Glutamatergic neuron (in vitro differentiated cells): ENCODE measurements at regions not wholly inside any gene's neighbourhood (a gene's known extent, or its start where the extent isn't known, plus 50 kb on each side); places are given as distances from the start of the nearest gene placed in this dataset.

Experiments
- DNase-seq: peaks from one replicate; pipeline ENCODE4 v3.0.0; 2022
- H3K27ac Mint-ChIP-seq: one replicate; pipeline ENCODE4 v1.8.0; 2020; ENCODE audit warnings: mild to moderate bottlenecking, mixed read lengths, inconsistent platforms; ENCODE audit not compliant: unreplicated experiment
- H3K27me3 Mint-ChIP-seq: one replicate; pipeline ENCODE4 v1.8.0; 2020; ENCODE audit warnings: mild to moderate bottlenecking, moderate library complexity, mixed read lengths, inconsistent platforms; ENCODE audit not compliant: unreplicated experiment
- H3K36me3 Mint-ChIP-seq: one replicate; pipeline ENCODE4 v1.8.0; 2020; ENCODE audit warnings: mild to moderate bottlenecking, mixed read lengths, inconsistent platforms; ENCODE audit not compliant: unreplicated experiment
- H3K4me1 Mint-ChIP-seq: one replicate; pipeline ENCODE4 v1.8.0; 2020; ENCODE audit warnings: mild to moderate bottlenecking, low read depth, mixed read lengths, inconsistent platforms; ENCODE audit not compliant: unreplicated experiment
- H3K4me3 Mint-ChIP-seq: one replicate; pipeline ENCODE4 v1.8.0; 2020; ENCODE audit warnings: mild to moderate bottlenecking, mixed read lengths, inconsistent platforms; ENCODE audit not compliant: unreplicated experiment
- H3K9me3 Mint-ChIP-seq: one replicate; pipeline ENCODE4 v1.8.0; 2020; ENCODE audit warnings: mild to moderate bottlenecking, moderate library complexity, mixed read lengths, inconsistent platforms; ENCODE audit not compliant: unreplicated experiment
- CTCF ChIP-seq: fragments of 200-600 bp; sonication (generic); IDR thresholded peaks from one replicate; pipeline ENCODE4 v1.5.0; 2021; ENCODE audit not compliant: partially characterized antibody, unreplicated experiment

DNA sequence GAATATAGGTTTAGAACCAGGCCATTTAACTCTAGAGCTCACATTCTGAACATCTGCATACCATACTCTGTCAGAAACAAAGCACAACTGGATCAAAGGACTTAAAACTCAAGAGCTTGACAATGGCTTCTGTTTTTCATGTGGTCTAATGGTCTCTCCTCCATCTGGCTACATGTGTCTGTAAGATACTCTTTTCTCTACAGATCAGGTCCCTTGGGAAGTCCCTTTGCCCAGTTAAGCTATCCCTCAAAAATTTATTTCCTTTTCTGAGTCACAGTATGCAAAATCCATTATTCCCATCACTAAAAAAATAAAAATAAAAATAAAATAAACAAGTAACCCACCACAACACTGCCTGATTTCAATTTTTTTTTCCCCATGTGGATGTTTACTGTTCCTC lies 357.0 kb upstream of the PRMT6 start:
- DNase-seq: no peak
- Mint-ChIP-seq H3K27me3 (peaks cover 2% of the 10 kb centered on the region), H3K4me1 (peaks cover 16% of the 10 kb centered on the region), H3K9me3 (peaks cover 9% of the 10 kb centered on the region), H3K27ac (no peak overlapping the region), H3K4me3 (no peak overlapping the region), H3K36me3 (peaks cover 16% of the 10 kb centered on the region)
- TF ChIP-seq CTCF: no peak

- no peak for DNase-seq
- no peak for TF ChIP-seq CTCF
- peaks cover 2% of the 10 kb centered on the region for H3K27me3 Mint-ChIP-seq
- no peak overlapping the region for H3K4me3 Mint-ChIP-seq
- peaks cover 9% of the 10 kb centered on the region for H3K9me3 Mint-ChIP-seq
- no peak overlapping the region for H3K27ac Mint-ChIP-seq
- peaks cover 16% of the 10 kb centered on the region for H3K4me1 Mint-ChIP-seq
- peaks cover 16% of the 10 kb centered on the region for H3K36me3 Mint-ChIP-seq
These were observed 356.3 kb upstream of the PRMT6 start for GRCh38 chr1:106700211-106700610.

GRCh38 chr1:106705971-106706370 lies 350.5 kb upstream of the PRMT6 start:
- TF ChIP-seq CTCF: no peak
- no peak overlapping the region for H3K4me3 Mint-ChIP-seq
- H3K4me1 Mint-ChIP-seq: peaks cover 14% of the 10 kb centered on the region
- no peaks in the 10 kb centered on the region for H3K36me3 Mint-ChIP-seq
- DNase-seq: no peak
- peaks cover 4% of the 10 kb centered on the region for H3K9me3 Mint-ChIP-seq
- no peak overlapping the region for H3K27ac Mint-ChIP-seq
- H3K27me3 Mint-ChIP-seq: peaks cover 4% of the 10 kb centered on the region

GRCh38 chr1:106717591-106717990 lies 338.9 kb upstream of the PRMT6 start:
- Mint-ChIP-seq H3K4me1 (peaks cover 6% of the 10 kb centered on the region), H3K27ac (peak overlapping the region; percentile 18), H3K4me3 (no peak overlapping the region), H3K36me3 (no peaks in the 10 kb centered on the region), H3K9me3 (peaks cover 2% of the 10 kb centered on the region), H3K27me3 (peaks cover 2% of the 10 kb centered on the region)
- no peak for TF ChIP-seq CTCF
- DNase-seq: no peak

DNA sequence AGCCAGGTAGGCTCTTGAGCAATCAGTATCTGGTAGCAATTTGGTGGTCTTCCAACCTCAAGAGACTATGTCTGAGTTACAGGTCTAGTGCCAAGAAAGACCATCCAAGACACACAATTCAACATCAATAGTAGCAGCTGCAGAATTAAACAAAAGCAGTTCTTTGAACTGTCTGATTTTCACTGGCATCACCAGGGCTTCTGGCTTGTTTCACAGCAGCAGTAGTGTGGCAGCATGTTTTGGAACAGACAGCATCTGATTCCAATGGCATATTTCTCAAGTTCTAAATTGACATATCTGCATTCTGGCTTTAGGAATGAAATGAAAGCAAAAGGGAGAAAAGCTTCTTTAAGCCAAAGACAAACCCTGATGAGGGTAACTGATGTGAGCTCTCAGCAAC lies 334.7 kb upstream of the PRMT6 start:
- Mint-ChIP-seq H3K4me1 (peaks cover 9% of the 10 kb centered on the region), H3K27ac (no peak overlapping the region), H3K9me3 (peaks cover 2% of the 10 kb centered on the region), H3K36me3 (no peaks in the 10 kb centered on the region), H3K4me3 (no peak overlapping the region), H3K27me3 (no peaks in the 10 kb centered on the region)
- no peak for DNase-seq
- TF ChIP-seq CTCF: no peak
